GM18858 (cell line): ENCODE measurements at regions not wholly inside any gene's neighbourhood (a gene's known extent, or its start where the extent isn't known, plus 50 kb on each side); places are given as distances from the start of the nearest gene placed in this dataset.
"Not testable (repeated sequence)": the region's sequence is repeated elsewhere in the genome, so short reads cannot be mapped to it uniquely, and the experiment has no call there.

Experiments
- ATAC-seq: cut with Tn5 transposase; IDR thresholded peaks from one replicate; pipeline ENCODE4 v1.9.1; 2021; ENCODE audit not compliant: unreplicated experiment

- ATAC-seq: no peak
Observed at GRCh38 chr16:65822148-65822547, 544.3 kb upstream of the CDH5 start.

- ATAC-seq: no peak
Observed at GRCh38 chr16:65819136-65819898, 547.2 kb upstream of the CDH5 start.

GRCh38 chr16:65817799-65818198 is 548.7 kb upstream of the CDH5 start:
- ATAC-seq: no peak

- ATAC-seq: no peak
Observed at GRCh38 chr16:65817066-65817465, 549.4 kb upstream of the CDH5 start.

GRCh38 chr16:65816556-65816955 is 549.9 kb upstream of the CDH5 start:
- ATAC-seq: no peak

GRCh38 chr16:65815707-65816106 is 550.8 kb upstream of the CDH5 start:
- no peak for ATAC-seq

GRCh38 chr16:65813879-65814278 is 552.6 kb upstream of the CDH5 start:
- not testable (repeated sequence) for ATAC-seq

GRCh38 chr16:65809627-65810026 is 556.9 kb upstream of the CDH5 start:
- ATAC-seq: no peak

- ATAC-seq: no peak
Observed at GRCh38 chr16:65808790-65809189, 557.7 kb upstream of the CDH5 start.

GRCh38 chr16:65807858-65808257 is 558.6 kb upstream of the CDH5 start:
- ATAC-seq: no peak

- ATAC-seq: not testable (repeated sequence)
Observed at GRCh38 chr16:65805704-65806103, 560.8 kb upstream of the CDH5 start.

- no peak for ATAC-seq
Observed at GRCh38 chr16:65796481-65796880, 570.0 kb upstream of the CDH5 start.

GRCh38 chr16:65794973-65795372 is 571.5 kb upstream of the CDH5 start:
- no peak for ATAC-seq

GRCh38 chr16:65793781-65794180 is 572.7 kb upstream of the CDH5 start:
- no peak for ATAC-seq

GRCh38 chr16:65790768-65791167 is 575.7 kb upstream of the CDH5 start:
- no peak for ATAC-seq

- no peak for ATAC-seq
Observed at GRCh38 chr16:65789161-65789945, 577.1 kb upstream of the CDH5 start.

- no peak for ATAC-seq
Observed at GRCh38 chr16:65788434-65789140, 577.9 kb upstream of the CDH5 start.

GRCh38 chr16:65787921-65788320 is 578.6 kb upstream of the CDH5 start:
- no peak for ATAC-seq

GRCh38 chr16:65786916-65787315 is 579.6 kb upstream of the CDH5 start:
- no peak for ATAC-seq

GRCh38 chr16:65783709-65784474 is 582.6 kb upstream of the CDH5 start:
- no peak for ATAC-seq
